HG03139 (cell line): ENCODE measurements at regions not wholly inside any gene's neighbourhood (a gene's known extent, or its start where the extent isn't known, plus 50 kb on each side); places are given as distances from the start of the nearest gene placed in this dataset.

Experiments used
- ATAC-seq: cut with Tn5 transposase; IDR thresholded peaks from one replicate; pipeline ENCODE4 v1.9.1; 2021; ENCODE audit not compliant: unreplicated experiment

DNA sequence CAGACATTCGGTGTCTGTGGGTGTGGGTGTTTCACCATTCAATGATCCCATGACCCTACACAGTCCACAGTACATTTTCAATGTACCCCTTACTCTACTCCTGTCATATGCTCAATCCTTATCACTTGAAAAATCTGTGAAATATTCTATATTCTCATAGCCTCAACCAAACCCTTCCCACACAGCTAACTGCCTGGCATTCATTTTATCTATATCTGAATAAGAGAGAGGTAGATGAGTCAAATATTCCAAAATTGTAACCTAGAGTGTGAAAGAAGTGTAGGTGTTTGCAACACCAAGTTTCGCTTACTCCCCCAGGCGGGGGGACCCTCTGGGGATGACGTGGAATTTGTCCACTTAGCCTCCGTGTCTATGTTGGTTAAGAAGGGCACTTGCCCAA is 354.8 kb downstream of the ETS1 start:
- ATAC-seq, result no peak

GRCh38 chr11:128231845-128232410 is 355.4 kb downstream of the ETS1 start:
- no peak for ATAC-seq

DNA sequence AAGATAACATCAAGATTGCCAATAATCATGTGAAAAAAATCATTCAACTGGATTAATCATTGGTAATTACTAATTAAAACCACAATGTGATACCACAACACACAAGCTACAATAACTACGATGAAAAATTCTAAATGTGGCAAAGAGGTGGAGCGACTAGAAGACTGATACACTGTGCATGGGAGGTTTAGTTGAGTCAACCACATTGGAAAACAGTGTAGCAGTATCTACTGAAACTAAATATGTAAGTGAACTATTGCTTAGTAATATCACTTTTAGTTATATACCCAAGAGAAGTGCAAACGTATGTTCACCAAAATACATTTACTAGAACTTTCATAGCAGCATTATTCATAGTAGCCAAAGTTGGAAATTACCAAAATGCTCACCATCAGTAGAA is 359.9 kb downstream of the ETS1 start:
- ATAC-seq, result no peak

DNA sequence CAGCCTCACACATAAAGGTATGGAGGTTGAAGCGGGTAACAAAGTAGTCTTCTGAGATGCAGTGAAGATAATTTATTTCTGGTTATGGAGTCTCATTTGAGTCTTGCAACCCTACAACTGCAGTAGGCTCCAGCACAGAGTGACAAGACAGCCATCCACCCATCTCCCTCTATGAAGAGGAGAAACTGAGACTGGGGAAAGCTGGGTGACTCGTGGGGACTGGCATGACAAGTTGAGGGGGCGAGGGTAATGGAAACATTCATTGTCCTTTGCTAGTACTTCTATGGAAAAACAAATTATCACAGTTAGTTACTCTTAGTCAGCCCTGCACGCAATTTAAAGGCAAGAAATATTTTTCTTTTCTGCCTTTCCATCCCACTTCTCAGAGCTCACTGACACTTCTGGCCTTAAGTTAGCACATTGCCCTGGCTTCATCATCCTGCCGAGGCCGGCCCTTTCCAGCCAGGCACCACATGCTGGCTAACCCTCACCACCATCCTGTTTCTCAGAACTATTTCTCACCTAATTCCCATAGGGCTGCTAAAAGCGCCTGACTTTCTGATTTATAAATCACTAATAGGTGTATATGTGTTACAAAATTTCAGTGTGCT is 361.1 kb downstream of the ETS1 start:
- no peak for ATAC-seq

DNA sequence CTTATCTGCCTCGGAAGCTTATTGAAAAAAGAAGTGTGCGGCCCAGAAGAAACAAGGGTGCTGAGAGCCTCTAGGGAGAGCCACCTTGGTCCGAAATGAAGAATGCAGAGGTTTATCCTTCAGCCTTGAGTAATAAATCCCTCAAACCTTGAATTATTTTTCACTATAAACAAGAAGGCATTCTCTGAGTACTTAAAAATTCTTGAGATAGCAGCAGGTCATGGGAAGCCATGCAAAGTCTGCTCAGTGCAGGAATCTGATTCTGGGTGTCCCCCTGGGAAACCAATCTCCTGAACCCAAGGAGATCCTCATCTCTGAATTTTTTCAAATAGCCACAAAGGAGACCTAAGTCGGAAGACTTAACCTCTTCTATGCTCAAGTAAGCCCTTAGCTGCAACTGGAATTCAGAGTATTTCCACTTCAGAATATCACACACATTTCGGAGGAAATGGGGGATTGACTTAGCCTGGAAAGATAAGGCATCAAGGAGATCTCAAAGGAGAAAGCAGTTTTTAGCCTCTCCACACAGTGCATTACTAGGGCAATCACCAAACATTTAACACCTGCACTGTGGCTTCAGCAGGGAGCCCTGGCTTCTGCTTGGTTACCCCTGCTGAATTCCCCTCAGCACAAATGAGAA is 365.0 kb downstream of the ETS1 start:
- no peak for ATAC-seq

DNA sequence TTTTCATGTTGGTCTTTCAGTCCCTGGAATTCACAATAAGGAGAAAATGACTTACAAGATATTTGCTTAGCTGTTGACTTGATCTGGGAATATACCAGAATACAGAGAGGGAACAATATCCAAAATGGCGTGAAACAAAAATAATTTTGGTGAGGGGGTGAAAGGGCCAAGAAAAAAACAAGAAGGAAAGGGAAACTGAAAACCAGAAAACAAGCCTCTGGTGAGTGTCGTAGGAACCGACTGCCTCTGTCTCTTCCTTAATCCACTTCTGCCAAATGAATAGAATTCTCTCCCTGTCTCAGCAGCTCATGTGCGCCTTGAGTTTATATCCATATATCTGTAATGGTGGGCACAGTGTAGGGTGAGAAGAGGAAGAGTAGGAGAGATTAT is 367.6 kb downstream of the ETS1 start:
- no peak for ATAC-seq

GRCh38 chr11:128216198-128216597 is 371.2 kb downstream of the ETS1 start:
- ATAC-seq, result no peak

DNA sequence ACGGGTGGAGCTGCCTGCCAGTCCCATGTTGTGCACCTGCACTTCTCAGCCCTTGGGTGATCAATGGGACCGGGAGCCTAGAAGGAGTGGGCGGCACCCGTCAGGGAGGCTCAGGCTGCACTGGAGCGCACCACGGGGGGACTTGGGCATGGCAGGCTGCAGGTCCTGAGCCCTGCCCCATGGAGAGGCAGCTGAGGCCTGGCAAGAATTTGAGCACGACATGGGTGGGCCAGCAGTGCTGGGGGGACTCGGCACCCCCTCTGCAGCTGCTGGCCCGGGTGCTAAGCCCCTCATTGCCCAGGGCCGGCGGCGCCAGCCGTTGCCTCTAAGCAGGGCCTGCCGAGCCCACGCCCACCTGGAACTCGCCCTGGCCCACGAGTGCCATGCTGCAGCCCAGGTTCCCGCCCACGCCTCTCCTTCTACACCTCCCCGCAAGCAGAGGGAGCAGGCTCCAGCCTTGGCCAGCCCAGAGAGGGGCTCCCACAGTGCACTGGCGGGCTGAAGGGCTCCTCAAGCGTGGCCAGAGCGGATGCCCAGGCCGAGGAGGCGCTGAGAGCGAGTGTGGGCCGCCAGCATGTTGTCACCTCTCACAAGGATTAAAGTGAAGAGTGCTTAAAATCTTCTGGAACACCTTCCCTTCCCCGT is 372.0 kb downstream of the ETS1 start:
- ATAC-seq, result no peak

DNA sequence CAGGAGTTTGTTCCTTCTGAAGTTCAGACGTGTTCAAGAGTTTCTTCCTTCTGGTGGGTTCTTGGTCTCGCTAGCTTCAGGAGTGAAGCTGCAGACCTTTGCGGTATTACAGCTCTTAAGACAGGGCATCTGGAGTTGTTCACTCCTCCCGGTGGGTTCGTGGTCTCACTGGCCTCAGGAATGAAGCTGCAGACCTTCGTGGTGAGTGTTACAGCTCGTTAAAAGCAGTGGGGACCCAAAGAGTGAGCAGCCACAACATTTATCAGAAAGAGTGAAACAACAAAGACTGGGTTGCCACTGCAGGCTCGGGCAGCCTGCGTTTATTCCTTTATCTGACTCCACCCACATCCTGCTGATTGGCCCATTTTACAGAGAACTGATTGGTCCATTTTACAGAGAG is 373.1 kb downstream of the ETS1 start:
- no peak for ATAC-seq

- ATAC-seq, result no peak
Measured at GRCh38 chr11:128213461-128213860, 373.9 kb downstream of the ETS1 start.

GRCh38 chr11:128212324-128212723 is 375.0 kb downstream of the ETS1 start:
- ATAC-seq, result no peak

GRCh38 chr11:128210148-128210940 is 377.0 kb downstream of the ETS1 start:
- ATAC-seq, result no peak

DNA sequence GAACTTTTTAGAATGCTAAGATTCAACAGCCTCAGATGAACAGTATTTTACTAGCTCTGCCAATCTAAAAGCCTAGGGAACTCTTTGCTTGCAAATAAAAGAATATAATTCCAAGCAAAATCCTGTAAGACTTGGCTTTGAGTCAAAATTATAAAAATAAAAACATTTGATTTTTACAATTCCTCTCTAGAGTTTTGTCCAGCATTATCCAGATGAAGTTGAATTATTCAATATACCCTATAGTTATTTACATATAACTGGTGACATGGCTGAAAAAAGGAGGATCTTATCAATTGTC is 378.3 kb downstream of the ETS1 start:
- no peak for ATAC-seq

- ATAC-seq, result no peak
Measured at GRCh38 chr11:128208329-128209137, 378.8 kb downstream of the ETS1 start.

- no peak for ATAC-seq
Measured at GRCh38 chr11:128207861-128208321, 379.5 kb downstream of the ETS1 start.

DNA sequence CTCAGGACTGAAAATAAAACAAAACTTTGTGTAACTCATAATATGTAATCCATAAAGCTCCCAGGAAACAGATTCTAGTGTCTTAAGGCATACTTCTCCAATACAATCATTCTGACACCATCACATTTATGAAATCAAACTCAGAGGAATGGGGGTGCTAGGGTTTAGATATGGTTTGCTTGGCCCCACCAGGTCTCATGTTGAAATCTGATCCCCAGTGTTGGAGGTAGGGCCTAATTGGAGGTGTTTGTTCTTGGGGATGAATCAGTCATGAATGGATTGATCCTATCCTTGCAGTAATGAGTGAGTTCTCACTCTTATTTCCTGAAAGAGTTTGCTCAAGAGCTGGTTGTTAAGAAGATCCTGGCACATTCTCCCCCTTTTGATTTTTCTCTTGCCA is 380.9 kb downstream of the ETS1 start:
- no peak for ATAC-seq

DNA sequence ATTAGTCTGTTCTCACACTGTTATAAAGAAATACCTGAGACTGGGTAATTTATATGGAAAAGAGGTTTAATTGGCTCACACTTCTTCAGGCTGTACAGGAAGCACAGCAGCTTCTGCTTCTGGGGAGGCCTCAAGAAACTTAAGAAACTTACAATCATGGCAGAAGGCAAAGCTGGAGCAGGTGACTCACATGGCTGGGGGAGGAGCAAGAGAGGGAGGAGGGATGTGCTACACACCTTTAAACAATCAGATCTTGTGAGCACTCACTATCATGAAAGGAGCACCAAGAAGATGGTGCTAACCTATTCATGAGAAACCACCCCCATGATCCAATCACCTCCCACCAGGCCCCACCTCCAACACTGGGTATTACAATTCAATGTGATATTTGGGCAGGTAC is 381.6 kb downstream of the ETS1 start:
- no peak for ATAC-seq

- ATAC-seq, result no peak
Measured at GRCh38 chr11:128204898-128205297, 382.5 kb downstream of the ETS1 start.

- ATAC-seq, result no peak
Measured at GRCh38 chr11:128201801-128202200, 385.6 kb downstream of the ETS1 start.

DNA sequence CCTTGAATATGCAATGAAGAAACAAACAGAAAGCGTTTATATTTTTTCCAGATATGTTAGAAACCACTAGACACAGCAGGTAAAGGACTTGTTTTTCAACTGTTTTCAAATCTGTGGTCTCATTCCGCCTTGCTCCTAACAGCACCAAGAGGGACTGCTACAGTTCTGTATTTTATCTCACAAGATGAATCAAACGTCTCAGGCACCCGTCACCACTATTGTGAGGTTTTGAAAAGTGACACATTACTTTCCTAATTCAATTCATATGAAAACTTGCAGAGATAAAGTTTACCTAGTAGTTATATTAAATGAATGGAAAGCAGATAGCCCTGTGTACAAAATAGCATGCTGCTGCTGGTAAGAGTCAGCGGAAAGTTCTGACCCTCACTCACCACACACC is 386.3 kb downstream of the ETS1 start:
- ATAC-seq, result no peak

DNA sequence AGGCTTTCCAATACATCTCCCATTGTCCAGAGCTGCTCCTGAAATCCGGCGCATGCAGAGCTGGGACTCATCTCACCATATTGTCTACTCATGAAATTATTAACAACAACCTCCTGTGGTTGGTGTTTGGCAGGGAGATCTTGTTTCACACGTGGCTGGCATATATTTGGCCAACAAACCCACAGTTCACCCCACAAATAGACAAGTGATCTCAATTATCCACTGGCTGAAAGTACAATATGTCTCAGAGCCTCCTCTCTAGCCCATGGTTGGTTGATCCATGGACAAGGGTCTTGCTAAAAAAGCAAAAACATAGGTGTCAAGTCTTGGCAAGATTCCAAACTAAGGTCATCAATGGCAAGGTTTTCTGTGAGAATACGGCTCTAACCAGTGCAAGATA is 386.9 kb downstream of the ETS1 start:
- no peak for ATAC-seq
